ENCODE measurements at regions not wholly inside any gene's neighbourhood (a gene's known extent, or its start where the extent isn't known, plus 50 kb on each side); places are given as distances from the start of the nearest gene placed in this dataset.
"Not testable (repeated sequence)": the region's sequence is repeated elsewhere in the genome, so short reads cannot be mapped to it uniquely, and the experiment has no call there.

GRCh38 chr6:15143540-15143939 lies 102.3 kb upstream of the JARID2 start:
- DNase-seq: no peak
- intact Hi-C loops (cut with DNase I): no loop called here

DNA sequence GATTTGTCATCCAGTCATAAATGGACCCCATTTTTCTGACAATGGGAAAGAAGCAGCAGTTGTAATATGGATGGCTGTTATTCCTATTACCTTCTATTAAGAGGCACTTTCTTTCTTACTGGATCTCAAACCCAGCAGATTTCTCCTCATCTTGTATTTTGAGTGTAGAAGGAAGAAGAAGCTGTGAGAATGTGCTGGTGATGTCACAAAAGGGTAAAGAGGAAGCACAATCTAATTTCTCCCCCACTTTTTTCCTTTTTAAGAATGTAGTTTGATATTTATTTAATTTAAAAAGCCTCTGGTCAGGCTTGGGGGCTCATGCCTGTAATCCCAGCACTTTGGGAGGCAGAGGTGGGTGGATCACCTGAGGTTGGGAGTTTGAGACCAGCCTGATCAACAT lies 100.0 kb upstream of the JARID2 start:
- intact Hi-C loops (cut with DNase I): no loop called here
- no peak for DNase-seq

DNA sequence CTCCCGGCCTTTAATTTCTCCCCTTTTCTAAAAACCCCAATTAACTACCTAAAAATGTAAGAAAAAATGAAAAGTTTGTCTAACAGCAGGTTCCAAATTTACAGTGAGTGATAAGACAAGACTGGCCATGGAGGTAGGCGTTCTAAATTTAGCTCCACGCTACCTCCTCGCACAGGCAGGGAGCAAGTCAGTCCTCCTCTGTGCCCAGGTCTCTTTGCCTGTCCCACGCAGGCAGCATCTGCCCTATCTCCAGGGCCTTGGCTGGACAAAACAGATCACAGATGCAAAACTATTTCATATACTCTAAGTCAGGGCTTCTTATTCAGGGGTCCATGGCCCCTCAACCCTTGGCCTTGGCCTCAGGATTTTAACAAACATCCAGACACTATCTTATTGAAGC lies 98.0 kb upstream of the JARID2 start:
- peak in 1 of 10 donors; percentile 44 for DNase-seq
- intact Hi-C loops (cut with DNase I): no loop called here

- intact Hi-C loops (cut with DNase I): no loop called here
Observed at GRCh38 chr6:15148356-15148946, 97.4 kb upstream of the JARID2 start.

DNA sequence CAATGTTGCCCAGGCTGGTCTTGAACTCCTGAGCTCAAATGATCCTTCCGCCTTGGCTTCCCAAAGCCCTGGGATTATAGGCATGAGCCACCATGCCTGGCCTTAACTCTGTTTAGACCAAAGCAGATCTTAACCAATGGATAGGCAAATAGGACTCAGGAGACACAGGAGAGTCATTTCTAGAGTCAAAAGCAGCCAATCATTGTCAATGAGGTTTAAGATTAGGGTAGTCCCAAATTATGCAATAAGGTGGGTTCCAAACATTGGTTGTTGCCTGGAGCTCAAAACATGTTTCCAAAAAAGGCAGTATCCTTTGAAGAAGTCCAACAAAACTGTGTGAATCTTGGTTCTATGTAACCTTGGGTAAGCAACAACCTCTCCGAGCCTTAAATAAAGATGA lies 95.7 kb upstream of the JARID2 start:
- DNase-seq: no peak
- intact Hi-C loops (cut with DNase I): no loop called here

More at GRCh38 chr6:15148356-15148946, 97.4 kb upstream of the JARID2 start:
- peak in 1 of 10 donors; percentile 43 for DNase-seq

- DNase-seq: no peak
- intact Hi-C loops (cut with DNase I): no loop called here
Observed at GRCh38 chr6:15152700-15153099, 93.2 kb upstream of the JARID2 start.

DNA sequence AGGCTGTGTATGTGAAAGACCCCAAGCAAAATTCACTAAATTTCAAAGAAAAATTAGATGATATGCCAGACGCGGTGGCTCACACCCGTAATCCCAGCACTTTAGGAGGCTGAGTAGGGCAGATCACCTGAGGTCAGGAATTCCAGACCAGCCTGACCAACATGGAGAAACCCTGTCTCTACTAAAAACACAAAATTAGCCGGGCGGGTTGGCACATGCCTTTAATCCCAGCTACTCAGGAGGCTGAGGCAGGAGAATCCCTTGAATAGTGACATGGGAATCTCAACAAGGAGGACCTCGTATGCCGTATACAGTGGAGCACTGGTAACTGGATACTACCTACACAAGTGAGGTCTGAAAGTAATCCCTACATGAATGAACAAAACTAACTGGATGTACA lies 92.7 kb upstream of the JARID2 start:
- DNase-seq: no peak
- intact Hi-C loops (cut with DNase I): no loop called here

DNA sequence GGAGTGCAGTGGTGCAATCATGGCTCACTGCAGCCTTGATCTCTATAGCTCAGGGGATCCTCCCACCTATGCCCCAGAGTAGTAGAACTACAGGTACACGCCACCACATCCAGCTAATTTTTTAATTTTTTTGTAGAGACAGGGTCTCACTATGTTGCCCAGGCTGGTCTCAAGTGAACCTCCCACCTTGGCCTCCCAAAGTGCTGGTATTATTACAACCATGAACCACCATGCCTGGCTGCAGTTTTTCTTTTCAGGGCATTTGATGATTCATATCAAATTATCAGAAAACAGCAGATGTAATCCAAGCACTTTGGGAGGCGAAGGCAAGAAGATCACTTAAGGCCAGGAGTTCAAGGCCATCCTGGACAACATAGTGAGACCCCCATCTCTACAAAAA lies 88.4 kb upstream of the JARID2 start:
- DNase-seq: no peak
- intact Hi-C loops (cut with DNase I): no loop called here

- DNase-seq: no peak
- intact Hi-C loops (cut with DNase I): no loop called here
Observed at GRCh38 chr6:15158821-15159619, 86.8 kb upstream of the JARID2 start.

GRCh38 chr6:15160812-15161211 lies 85.1 kb upstream of the JARID2 start:
- no peak for DNase-seq
- intact Hi-C loops (cut with DNase I): no loop called here

- intact Hi-C loops (cut with DNase I): not testable (repeated sequence)
Observed at GRCh38 chr6:15164855-15165254, 81.0 kb upstream of the JARID2 start.

DNA sequence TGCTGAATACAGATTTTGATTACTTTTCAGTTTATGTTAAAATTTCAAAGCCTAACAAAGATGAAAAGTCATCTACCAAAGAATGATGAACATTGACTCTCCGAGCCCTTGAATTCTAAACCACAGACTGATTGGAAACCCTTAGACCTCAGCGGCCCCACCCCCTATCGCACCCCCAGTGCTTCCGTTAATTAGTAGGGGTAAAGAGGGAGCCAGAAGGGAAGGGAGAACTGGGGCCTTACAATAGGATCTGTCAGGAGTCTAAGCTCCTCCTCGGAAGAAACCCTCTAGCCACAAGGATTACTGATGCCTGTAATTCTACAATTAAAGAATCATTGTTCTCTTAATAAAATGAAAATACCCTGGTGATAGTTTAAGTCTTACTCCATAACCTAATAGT lies 79.7 kb upstream of the JARID2 start:
- DNase-seq: no peak
- intact Hi-C loops (cut with DNase I): no loop called here

More at GRCh38 chr6:15164855-15165254, 81.0 kb upstream of the JARID2 start:
- not testable (repeated sequence) for DNase-seq

DNA sequence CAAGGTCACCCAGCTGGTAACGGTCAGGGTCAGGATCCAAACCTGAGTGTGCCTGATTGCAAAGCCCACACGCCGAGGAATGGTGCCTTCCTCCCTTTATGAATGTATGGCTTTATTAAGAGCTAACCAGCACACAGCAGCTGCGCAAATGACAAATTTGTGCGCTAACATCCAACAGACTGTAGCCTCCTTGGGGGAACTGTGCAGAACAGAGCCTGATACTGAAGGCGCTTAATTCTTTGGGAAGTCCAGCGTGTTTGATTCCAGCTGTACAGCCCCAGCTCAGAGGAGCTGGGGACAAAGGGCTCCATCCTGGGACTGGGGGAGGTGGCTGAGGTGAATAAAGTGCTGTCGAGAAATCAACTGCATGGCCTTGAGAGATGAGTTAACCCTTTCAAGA lies 75.7 kb upstream of the JARID2 start:
- intact Hi-C loops (cut with DNase I): no loop called here
- no peak for DNase-seq

- intact Hi-C loops (cut with DNase I): no loop called here
Observed at GRCh38 chr6:15171026-15171425, 74.8 kb upstream of the JARID2 start.

DNA sequence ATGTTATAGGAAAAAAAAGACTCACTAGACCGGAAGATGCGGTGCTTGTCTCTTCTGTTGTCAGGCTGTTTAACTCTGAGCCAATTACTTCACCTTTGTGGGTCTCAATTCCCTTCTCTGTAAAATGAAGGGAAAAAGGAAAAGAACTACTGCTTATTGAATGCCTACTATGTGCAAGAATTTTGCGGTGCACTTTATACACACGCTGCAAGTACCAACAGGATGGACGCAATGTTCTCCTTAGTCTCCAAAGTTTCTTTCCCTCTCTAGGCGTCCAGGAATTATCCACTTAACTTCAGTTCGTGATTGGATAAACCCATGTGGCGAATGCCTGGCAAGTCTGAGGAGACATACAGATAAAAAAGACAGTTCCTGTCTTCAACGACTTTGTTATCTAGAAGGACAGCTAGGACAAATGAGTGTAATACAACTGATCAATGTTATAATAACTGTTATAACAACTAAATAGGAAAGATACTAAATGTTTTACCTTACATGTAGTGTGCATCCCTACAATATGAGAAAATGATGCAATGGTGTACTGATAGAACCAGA lies 69.0 kb upstream of the JARID2 start:
- intact Hi-C loops (cut with DNase I): no loop called here
- DNase-seq: no peak

More at GRCh38 chr6:15171026-15171425, 74.8 kb upstream of the JARID2 start:
- no peak for DNase-seq

DNA sequence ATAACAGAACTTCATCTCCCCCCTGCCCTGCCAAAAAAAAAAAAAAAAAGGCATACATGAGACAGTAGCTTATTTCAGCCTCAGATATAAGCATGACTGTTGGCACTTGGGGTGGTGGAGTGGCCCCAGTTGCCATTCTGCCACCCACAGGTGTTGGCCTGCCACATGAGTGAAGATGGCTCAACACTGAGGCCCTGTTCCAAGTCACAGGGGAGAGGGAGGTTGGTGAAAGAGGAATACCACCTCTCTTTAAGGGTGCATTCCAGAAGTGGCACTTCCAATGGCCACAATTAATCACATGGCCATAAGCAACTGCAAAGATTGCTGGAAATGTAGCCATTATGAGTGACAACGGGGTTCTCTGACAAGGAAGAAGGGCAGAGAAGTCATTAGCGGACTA lies 61.9 kb upstream of the JARID2 start:
- intact Hi-C loops (cut with DNase I): no loop called here
- no peak for DNase-seq

GRCh38 chr6:15184441-15184861 lies 61.4 kb upstream of the JARID2 start:
- intact Hi-C loops (cut with DNase I): no loop called here

GRCh38 chr6:15185111-15185510 lies 60.8 kb upstream of the JARID2 start:
- intact Hi-C loops (cut with DNase I): not testable (repeated sequence)

More at GRCh38 chr6:15184441-15184861, 61.4 kb upstream of the JARID2 start:
- no peak for DNase-seq

DNA sequence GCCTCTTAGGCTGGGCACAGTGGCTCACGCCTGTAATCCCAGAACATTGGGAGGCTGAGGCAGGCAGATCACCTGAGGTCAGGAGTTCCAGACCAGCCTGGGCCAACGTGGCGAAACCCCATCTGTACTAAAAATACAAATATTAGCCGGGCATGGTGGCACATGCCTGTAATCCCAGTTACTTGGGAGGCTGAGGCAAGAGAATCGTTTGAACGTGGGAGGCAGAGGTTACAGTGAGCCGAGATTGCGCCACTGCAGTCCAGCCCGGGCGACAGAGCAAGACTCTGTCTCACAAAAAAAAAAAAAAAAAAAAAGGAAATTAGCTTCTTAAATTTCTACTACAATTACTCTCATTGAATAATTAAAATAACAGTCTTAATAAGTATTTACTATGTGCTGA lies 52.4 kb upstream of the JARID2 start:
- DNase-seq: peak in 1 of 10 donors; percentile 42
- intact Hi-C loops (cut with DNase I): not testable (repeated sequence)

More at GRCh38 chr6:15185111-15185510, 60.8 kb upstream of the JARID2 start:
- DNase-seq: peak in 1 of 10 donors; percentile 5

- no peak for DNase-seq
- intact Hi-C loops (cut with DNase I): no loop called here
Observed at GRCh38 chr6:15194453-15194852, 51.4 kb upstream of the JARID2 start.

Measured in posterior cingulate gyrus (tissue), 11 donors.